Heart left ventricle (tissue), 16 donors: ENCODE measurements at regions not wholly inside any gene's neighbourhood (a gene's known extent, or its start where the extent isn't known, plus 50 kb on each side); places are given as distances from the start of the nearest gene placed in this dataset.

Experiments used
- ATAC-seq, 4 donors: fragments of 200-7000 bp; cut with Tn5 transposase; one replicate each; pipeline ENCODE4 v1.9.1; 2020 to 2022; ENCODE audit warnings: moderate library complexity in 4 of 4, mild to moderate bottlenecking in 3 of 4, moderate number of reproducible peaks in 1 of 4
- DNase-seq, 5 donors: peaks; one replicate each; pipeline ENCODE4 v3.0.0-alpha.2; 2020
- H3K27ac ChIP-seq, 12 donors: fragments of 200-600 bp; sonication (generic) in 4 of 12; one replicate each; pipeline versions ENCODE4 v1.5.0 to v1.8.0; 2016 to 2022; ENCODE audit warnings: mild to moderate bottlenecking in 2 of 12
- H3K27me3 ChIP-seq, 9 donors: fragments of 200-600 bp; sonication (generic) in 2 of 9; one replicate each; pipeline versions ENCODE4 v1.5.1 to v1.8.0; 2016 to 2022; ENCODE audit warnings: mild to moderate bottlenecking in 3 of 9
- H3K36me3 ChIP-seq, 9 donors: fragments of 200-600 bp; sonication (generic) in 2 of 9; one replicate each; pipeline versions ENCODE4 v1.5.0 to v1.8.0; 2018 to 2022; ENCODE audit warnings: mild to moderate bottlenecking in 2 of 9
- H3K4me1 ChIP-seq, 12 donors: fragments of 200-600 bp; sonication (generic) in 4 of 12; one replicate each; pipeline versions ENCODE4 v1.5.0 to v1.8.0; 2016 to 2022; ENCODE audit warnings: mild to moderate bottlenecking in 3 of 12
- H3K4me3 ChIP-seq, 12 donors: fragments of 200-600 bp; sonication (generic) in 4 of 12; one replicate each; pipeline versions ENCODE4 v1.5.0 to v1.8.0; 2017 to 2022; ENCODE audit warnings: mild to moderate bottlenecking in 9 of 12, moderate library complexity in 4 of 12
- H3K9me3 ChIP-seq, 12 donors: fragments of 200-600 bp; sonication (generic) in 4 of 12; one replicate each; pipeline versions ENCODE4 v1.5.0 to v1.8.0; 2016 to 2022; ENCODE audit warnings: mild to moderate bottlenecking in 1 of 12
- POLR2A ChIP-seq, 2 donors: fragments of 450-650 bp; IDR thresholded peaks; one replicate each; pipeline ENCODE4 v1.6.1; 2017; ENCODE audit warnings: antibody characterized with exemption in 2 of 2, mild to moderate bottlenecking in 2 of 2, moderate library complexity in 2 of 2
- WGBS, 4 donors: extraction: QIAGEN DNeasy Blood & Tissue Kit in 2 of 4; methylation state at CpG; one replicate each; pipeline versions ENCODE4 v1.1.5 to v1.1.7; 2013 to 2018; 5-methylcytosine and 5-hydroxymethylcytosine counted together
- intact Hi-C, 10 donors: fragments of 100-400 bp; cut with DNase I; formaldehyde crosslinking; loops; one replicate each; pipeline versions ENCODE4 v1.11.1 to v1.14.2; 2022
- TF ChIP-seq, protein P1 (sequence below), 12 donors: fragments of 200-600 bp; sonication (generic) in 4 of 12; IDR thresholded peaks; one replicate each; pipeline versions ENCODE4 v1.5.0 to v1.8.0; 2018 to 2022; ENCODE audit warnings: antibody characterized with exemption in 12 of 12, mild to moderate bottlenecking in 5 of 12
- donor health status: ischemic (EF 13 %, LVEDD 7.1; RV severe dilation, severe dysfunction).
- donor health status: healthy with polysubstance abuse.
- donor health status: DM: no; HTN: yes; CAD: no.
- donor health status: DM: no; HTN: no; CAD: no.
- donor health status: ischemic (EF 25% LVEDD 6.9; RV normal size, moderate dysfunction).
- donor health status: ischemic (EF 25% LVEDD 5.7; RV mildly dilated, moderate dysfunction).
- donor health status: healthy.
- donor health status: DM: yes; HTN: yes; CAD: no.
- donor health status: ischemic (EF 35%, LVEDD 5.7; RV mildly dilated, moderate dysfunction).
- donor health status: nonischemic (EF 11% LVEDD 7.7; RV severe dilation, severe dysfunction).
- donor health status: DM: yes; HTN: yes; CAD: no.
- donor health status: PGD.
- donor health status: ischemic (EF 29% LVEDD 5.4; RV normal size, mild dysfunction).
- donor health status: nonischemic (EF 23%, LVEDD 6.1; RV moderate dilation, normal function).

DNA sequence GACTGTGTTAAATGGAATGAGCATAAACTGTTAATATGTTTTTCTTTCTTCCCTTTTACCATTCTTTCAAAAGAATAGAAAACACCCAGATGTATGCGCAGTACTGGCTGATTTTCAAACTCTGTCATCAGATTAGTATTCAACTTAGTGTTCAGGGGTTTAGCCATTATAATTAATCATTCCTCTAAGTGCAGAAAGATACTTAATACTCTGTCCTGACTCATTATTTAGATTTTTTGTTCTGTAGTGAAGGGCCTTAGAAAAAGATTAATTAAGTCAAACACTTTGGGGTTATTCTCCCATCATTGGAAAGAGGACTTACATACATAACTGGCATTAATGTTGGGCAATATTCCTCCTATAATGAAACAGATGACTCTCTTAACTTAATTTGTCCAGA is 1316.7 kb upstream of the SLC10A2 start:
- peaks cover 0 to under 1% (median 0%) of the 10 kb centered on the region in 12 donors for H3K9me3 ChIP-seq
- no peak overlapping the region for H3K27ac ChIP-seq
- no peaks in the 10 kb centered on the region for H3K27me3 ChIP-seq
- H3K4me1 ChIP-seq, result no peaks in the 10 kb centered on the region
- ATAC-seq, result no peak
- H3K36me3 ChIP-seq, result no peaks in the 10 kb centered on the region
- intact Hi-C loops, result no loop called here
- DNase-seq, result no peak
- WGBS, 4 donors, result 85 to 95% (median 87%) methylated on average over 1 of the region's 1 CpG
- no peak overlapping the region for H3K4me3 ChIP-seq
- TF ChIP-seq, protein P1, sequence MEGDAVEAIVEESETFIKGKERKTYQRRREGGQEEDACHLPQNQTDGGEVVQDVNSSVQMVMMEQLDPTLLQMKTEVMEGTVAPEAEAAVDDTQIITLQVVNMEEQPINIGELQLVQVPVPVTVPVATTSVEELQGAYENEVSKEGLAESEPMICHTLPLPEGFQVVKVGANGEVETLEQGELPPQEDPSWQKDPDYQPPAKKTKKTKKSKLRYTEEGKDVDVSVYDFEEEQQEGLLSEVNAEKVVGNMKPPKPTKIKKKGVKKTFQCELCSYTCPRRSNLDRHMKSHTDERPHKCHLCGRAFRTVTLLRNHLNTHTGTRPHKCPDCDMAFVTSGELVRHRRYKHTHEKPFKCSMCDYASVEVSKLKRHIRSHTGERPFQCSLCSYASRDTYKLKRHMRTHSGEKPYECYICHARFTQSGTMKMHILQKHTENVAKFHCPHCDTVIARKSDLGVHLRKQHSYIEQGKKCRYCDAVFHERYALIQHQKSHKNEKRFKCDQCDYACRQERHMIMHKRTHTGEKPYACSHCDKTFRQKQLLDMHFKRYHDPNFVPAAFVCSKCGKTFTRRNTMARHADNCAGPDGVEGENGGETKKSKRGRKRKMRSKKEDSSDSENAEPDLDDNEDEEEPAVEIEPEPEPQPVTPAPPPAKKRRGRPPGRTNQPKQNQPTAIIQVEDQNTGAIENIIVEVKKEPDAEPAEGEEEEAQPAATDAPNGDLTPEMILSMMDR (IDR thresholded peaks at IDR 0.05), result no peak
- TF ChIP-seq POLR2A (IDR thresholded peaks at IDR 0.05), result no peak

DNA sequence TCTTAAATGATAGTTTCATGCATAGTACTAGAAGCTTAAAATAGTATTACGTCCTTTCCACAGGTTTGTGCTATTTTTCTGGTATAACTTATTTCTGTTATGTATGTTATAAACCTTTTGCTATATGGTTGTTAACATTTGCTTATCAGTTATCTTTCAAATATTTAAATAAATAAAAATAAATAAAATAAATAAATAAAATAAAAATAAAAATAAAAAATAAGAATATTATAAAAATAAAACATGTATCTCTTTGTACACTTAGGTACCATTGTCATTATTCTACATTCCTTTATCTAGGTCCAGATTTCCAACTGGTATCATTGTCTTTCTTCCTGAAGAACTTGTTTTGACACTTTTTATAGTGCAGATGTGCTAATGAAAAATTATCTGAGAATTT is 1310.4 kb upstream of the SLC10A2 start:
- H3K36me3 ChIP-seq, result no peaks in the 10 kb centered on the region
- no peak for TF ChIP-seq POLR2A (IDR thresholded peaks at IDR 0.05)
- TF ChIP-seq, protein P1 (IDR thresholded peaks at IDR 0.05), result no peak
- no peaks in the 10 kb centered on the region for H3K27me3 ChIP-seq
- ATAC-seq (no peak), DNase-seq (no peak)
- no peak overlapping the region for H3K27ac ChIP-seq
- WGBS, 4 donors, result 89 to 96% (median 92%) methylated on average over 1 of the region's 1 CpG
- no peak overlapping the region for H3K4me3 ChIP-seq
- intact Hi-C loops, result no loop called here
- no peaks in the 10 kb centered on the region for H3K4me1 ChIP-seq
- H3K9me3 ChIP-seq, result no peaks in the 10 kb centered on the region

DNA sequence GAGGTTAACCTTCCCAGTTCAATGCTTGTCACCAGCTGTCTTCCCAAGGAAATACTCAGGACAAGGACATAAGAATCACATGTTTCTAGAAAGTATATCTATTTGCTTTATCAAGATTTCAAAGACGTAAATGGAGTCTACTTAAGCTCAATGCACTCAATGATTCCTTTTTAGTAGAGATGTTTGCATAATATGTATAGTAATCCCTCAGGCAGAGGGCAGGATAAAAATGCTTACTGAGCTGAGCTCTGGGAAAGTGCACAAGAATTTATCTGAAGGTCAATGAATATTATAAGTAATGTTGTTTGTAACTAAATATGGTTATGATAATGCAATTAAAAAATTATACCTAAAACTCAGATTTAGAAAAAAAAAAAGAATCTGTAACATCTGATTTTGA is 1309.4 kb upstream of the SLC10A2 start:
- no peaks in the 10 kb centered on the region for H3K27me3 ChIP-seq
- H3K9me3 ChIP-seq, result no peaks in the 10 kb centered on the region
- no peak overlapping the region for H3K27ac ChIP-seq
- intact Hi-C loops, result no loop called here
- no peak overlapping the region for H3K4me3 ChIP-seq
- TF ChIP-seq, protein P1 (IDR thresholded peaks at IDR 0.05), result no peak
- no peak for TF ChIP-seq POLR2A (IDR thresholded peaks at IDR 0.05)
- WGBS, 4 donors, result 69 to 82% (median 73%) methylated on average over 1 of the region's 1 CpG
- no peak for DNase-seq
- no peaks in the 10 kb centered on the region for H3K36me3 ChIP-seq
- ATAC-seq, result no peak
- H3K4me1 ChIP-seq, result no peaks in the 10 kb centered on the region

DNA sequence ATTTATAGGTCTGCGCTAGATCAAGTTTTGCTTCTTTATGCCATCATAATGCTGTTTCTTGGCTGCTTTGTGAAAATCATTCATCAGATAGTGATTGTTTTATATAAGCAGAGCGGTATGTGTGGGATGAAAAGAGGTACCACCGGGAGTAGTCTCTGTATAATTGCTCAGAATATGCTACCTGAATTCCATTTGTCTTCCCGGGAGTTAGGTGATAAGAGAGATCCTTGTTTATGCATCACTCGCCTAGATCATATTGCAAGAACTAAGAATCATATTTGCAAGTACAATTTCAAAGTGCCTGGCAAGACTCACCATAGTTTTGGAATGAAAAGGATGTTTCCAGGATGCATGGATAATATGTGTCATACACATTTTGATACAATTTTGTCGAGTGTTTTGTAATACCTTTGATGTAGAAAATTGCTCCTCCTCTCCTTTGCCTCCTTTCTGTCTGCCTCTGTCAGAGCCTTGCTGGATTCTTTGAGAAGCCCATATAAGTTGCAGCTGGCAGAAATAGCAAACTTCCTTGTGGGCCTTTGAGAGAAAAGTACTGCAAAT is 1306.0 kb upstream of the SLC10A2 start:
- intact Hi-C loops, result no loop called here
- Histone ChIP-seq H3K27ac (no peak overlapping the region), H3K4me3 (no peak overlapping the region), H3K4me1 (no peaks in the 10 kb centered on the region), H3K27me3 (no peaks in the 10 kb centered on the region), H3K9me3 (no peaks in the 10 kb centered on the region), H3K36me3 (no peaks in the 10 kb centered on the region)
- ATAC-seq (no peak), DNase-seq (no peak)
- TF ChIP-seq, protein P1 (IDR thresholded peaks at IDR 0.05), result no peak
- TF ChIP-seq POLR2A (IDR thresholded peaks at IDR 0.05), result no peak
- 64 to 74% (median 70%) methylated on average over 6 of the region's 6 CpGs for WGBS, 4 donors
